ENCODE measurements at regions not wholly inside any gene's neighbourhood (a gene's known extent, or its start where the extent isn't known, plus 50 kb on each side); places are given as distances from the start of the nearest gene placed in this dataset.

DNA sequence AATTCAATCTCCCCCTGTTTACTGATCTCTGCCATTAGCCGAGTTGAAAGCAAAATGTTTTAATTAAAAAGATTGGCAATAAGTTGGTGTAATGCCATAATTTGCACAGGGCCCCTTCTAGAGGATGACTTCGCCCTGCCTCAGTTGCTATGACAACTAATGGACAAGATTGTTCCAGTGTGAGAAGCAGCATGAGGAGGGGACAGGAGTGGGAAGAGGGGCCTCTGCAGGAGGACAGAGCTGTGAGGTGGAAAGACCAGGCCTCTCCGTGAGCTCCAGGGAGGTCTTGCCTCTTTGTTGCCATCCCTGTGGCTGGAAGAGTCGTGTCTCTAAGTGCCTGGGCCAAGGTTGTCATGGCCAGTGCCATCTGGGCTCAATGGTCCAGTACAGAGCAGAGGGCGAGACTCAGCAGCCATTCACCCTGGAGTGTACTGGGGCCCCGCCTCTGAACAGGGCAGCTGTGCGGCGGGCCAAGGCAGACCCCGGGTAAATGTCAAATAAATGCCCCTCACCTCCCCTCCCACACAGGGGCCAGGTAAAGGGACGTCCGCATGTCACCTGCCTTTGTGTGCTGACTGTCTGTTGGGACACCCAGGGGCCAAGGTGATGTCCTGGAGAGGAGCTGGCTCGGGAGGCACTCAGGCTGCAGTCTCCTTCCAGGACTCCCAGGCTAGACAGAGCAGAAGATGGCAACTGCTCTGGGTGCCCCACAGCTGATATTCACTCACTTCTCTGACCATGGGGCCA lies 97.0 kb upstream of the RET start:
- H3K4me1 ChIP-seq (ENCODE audit: insufficient read depth, low read length, poor library complexity, severe bottlenecking): no peaks in the 10 kb centered on the region
- H3K36me3 ChIP-seq (ENCODE audit: insufficient read depth, low read length): no peaks in the 10 kb centered on the region
- ChIA-PET CTCF (ENCODE audit: unreplicated experiment) (no interaction called here), POLR2A (no interaction called here)
- BruUV-seq (replicated peaks): no TSS peak
- no peak for DNase-seq (ENCODE audit: low spot score)
- H3K4me2 ChIP-seq (ENCODE audit: low read length): no peak overlapping the region
- no peaks in the 10 kb centered on the region for H3K9me2 ChIP-seq (ENCODE audit: insufficient read depth, low read length)
- intact Hi-C loops (cut with micrococcal nuclease; ENCODE audit: unreplicated experiment): no loop called here
- no peaks in the 10 kb centered on the region for H3K79me2 ChIP-seq (ENCODE audit: insufficient read depth, low read depth, low read length)
- TF ChIP-seq, protein P1, sequence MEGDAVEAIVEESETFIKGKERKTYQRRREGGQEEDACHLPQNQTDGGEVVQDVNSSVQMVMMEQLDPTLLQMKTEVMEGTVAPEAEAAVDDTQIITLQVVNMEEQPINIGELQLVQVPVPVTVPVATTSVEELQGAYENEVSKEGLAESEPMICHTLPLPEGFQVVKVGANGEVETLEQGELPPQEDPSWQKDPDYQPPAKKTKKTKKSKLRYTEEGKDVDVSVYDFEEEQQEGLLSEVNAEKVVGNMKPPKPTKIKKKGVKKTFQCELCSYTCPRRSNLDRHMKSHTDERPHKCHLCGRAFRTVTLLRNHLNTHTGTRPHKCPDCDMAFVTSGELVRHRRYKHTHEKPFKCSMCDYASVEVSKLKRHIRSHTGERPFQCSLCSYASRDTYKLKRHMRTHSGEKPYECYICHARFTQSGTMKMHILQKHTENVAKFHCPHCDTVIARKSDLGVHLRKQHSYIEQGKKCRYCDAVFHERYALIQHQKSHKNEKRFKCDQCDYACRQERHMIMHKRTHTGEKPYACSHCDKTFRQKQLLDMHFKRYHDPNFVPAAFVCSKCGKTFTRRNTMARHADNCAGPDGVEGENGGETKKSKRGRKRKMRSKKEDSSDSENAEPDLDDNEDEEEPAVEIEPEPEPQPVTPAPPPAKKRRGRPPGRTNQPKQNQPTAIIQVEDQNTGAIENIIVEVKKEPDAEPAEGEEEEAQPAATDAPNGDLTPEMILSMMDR (conservative IDR thresholded peaks at IDR 0.05; ENCODE audit: low read length): no peak
- no peak for TF ChIP-seq EZH2phosphoT487 (IDR thresholded peaks at IDR 0.05; ENCODE audit: borderline replicate concordance, low read depth, low read length)
- H4K20me1 ChIP-seq (ENCODE audit: insufficient read depth, low read length): no peaks in the 10 kb centered on the region
- no peaks in the 10 kb centered on the region for H3K9me3 ChIP-seq (ENCODE audit: low read length)
- no peak overlapping the region for H2AFZ ChIP-seq (ENCODE audit: low read length)
- no peak overlapping the region for H3K27ac ChIP-seq (ENCODE audit: low read depth, low read length, poor library complexity, severe bottlenecking)
- no peak overlapping the region for H3K4me3 ChIP-seq (ENCODE audit: low read depth, low read length, poor library complexity, severe bottlenecking)

GRCh38 chr10:42980553-42981357 lies 96.1 kb upstream of the RET start:
- no peaks in the 10 kb centered on the region for H3K36me3 ChIP-seq (ENCODE audit: insufficient read depth, low read length)
- no peaks in the 10 kb centered on the region for H4K20me1 ChIP-seq (ENCODE audit: insufficient read depth, low read length)
- no peaks in the 10 kb centered on the region for H3K9me2 ChIP-seq (ENCODE audit: insufficient read depth, low read length)
- TF ChIP-seq, protein P1 (conservative IDR thresholded peaks at IDR 0.05; ENCODE audit: low read length): no peak
- no peak for TF ChIP-seq EZH2phosphoT487 (IDR thresholded peaks at IDR 0.05; ENCODE audit: borderline replicate concordance, low read depth, low read length)
- DNase-seq (ENCODE audit: low spot score): no peak
- H3K4me3 ChIP-seq (ENCODE audit: low read depth, low read length, poor library complexity, severe bottlenecking): no peak overlapping the region
- no TSS peak for BruUV-seq (replicated peaks)
- no peak overlapping the region for H3K27ac ChIP-seq (ENCODE audit: low read depth, low read length, poor library complexity, severe bottlenecking)
- ChIA-PET CTCF (ENCODE audit: unreplicated experiment) (no interaction called here), POLR2A (no interaction called here)
- intact Hi-C loops (cut with micrococcal nuclease; ENCODE audit: unreplicated experiment): no loop called here
- H3K9me3 ChIP-seq (ENCODE audit: low read length): no peaks in the 10 kb centered on the region
- no peak overlapping the region for H2AFZ ChIP-seq (ENCODE audit: low read length)
- no peaks in the 10 kb centered on the region for H3K4me1 ChIP-seq (ENCODE audit: insufficient read depth, low read length, poor library complexity, severe bottlenecking)
- H3K4me2 ChIP-seq (ENCODE audit: low read length): no peak overlapping the region
- H3K79me2 ChIP-seq (ENCODE audit: insufficient read depth, low read depth, low read length): no peaks in the 10 kb centered on the region

All from OCI-LY7 (cell line).